Glutamatergic neuron (in vitro differentiated cells): ENCODE measurements at regions not wholly inside any gene's neighbourhood (a gene's known extent, or its start where the extent isn't known, plus 50 kb on each side); places are given as distances from the start of the nearest gene placed in this dataset.

ENCODE experiments used
- DNase-seq: peaks from one replicate; pipeline ENCODE4 v3.0.0; 2022
- H3K27ac Mint-ChIP-seq: one replicate; pipeline ENCODE4 v1.8.0; 2020; ENCODE audit warnings: mild to moderate bottlenecking, mixed read lengths, inconsistent platforms; ENCODE audit not compliant: unreplicated experiment
- H3K27me3 Mint-ChIP-seq: one replicate; pipeline ENCODE4 v1.8.0; 2020; ENCODE audit warnings: mild to moderate bottlenecking, moderate library complexity, mixed read lengths, inconsistent platforms; ENCODE audit not compliant: unreplicated experiment
- H3K36me3 Mint-ChIP-seq: one replicate; pipeline ENCODE4 v1.8.0; 2020; ENCODE audit warnings: mild to moderate bottlenecking, mixed read lengths, inconsistent platforms; ENCODE audit not compliant: unreplicated experiment
- H3K4me1 Mint-ChIP-seq: one replicate; pipeline ENCODE4 v1.8.0; 2020; ENCODE audit warnings: mild to moderate bottlenecking, low read depth, mixed read lengths, inconsistent platforms; ENCODE audit not compliant: unreplicated experiment
- H3K4me3 Mint-ChIP-seq: one replicate; pipeline ENCODE4 v1.8.0; 2020; ENCODE audit warnings: mild to moderate bottlenecking, mixed read lengths, inconsistent platforms; ENCODE audit not compliant: unreplicated experiment
- H3K9me3 Mint-ChIP-seq: one replicate; pipeline ENCODE4 v1.8.0; 2020; ENCODE audit warnings: mild to moderate bottlenecking, moderate library complexity, mixed read lengths, inconsistent platforms; ENCODE audit not compliant: unreplicated experiment
- CTCF ChIP-seq: fragments of 200-600 bp; sonication (generic); IDR thresholded peaks from one replicate; pipeline ENCODE4 v1.5.0; 2021; ENCODE audit not compliant: partially characterized antibody, unreplicated experiment

- TF ChIP-seq CTCF: no peak
- peaks cover 10% of the 10 kb centered on the region for H3K4me1 Mint-ChIP-seq
- H3K9me3 Mint-ChIP-seq: peaks cover 3% of the 10 kb centered on the region
- no peak overlapping the region for H3K27ac Mint-ChIP-seq
- no peaks in the 10 kb centered on the region for H3K36me3 Mint-ChIP-seq
- H3K4me3 Mint-ChIP-seq: no peak overlapping the region
- DNase-seq: no peak
- peaks cover 2% of the 10 kb centered on the region for H3K27me3 Mint-ChIP-seq
Measured at GRCh38 chr10:33418301-33418700, 83.8 kb upstream of the NRP1 start.

GRCh38 chr10:33416691-33417090 lies 82.2 kb upstream of the NRP1 start:
- Mint-ChIP-seq H3K4me1 (peaks cover 4% of the 10 kb centered on the region), H3K27ac (no peak overlapping the region), H3K4me3 (no peak overlapping the region), H3K36me3 (no peaks in the 10 kb centered on the region), H3K27me3 (peaks cover 2% of the 10 kb centered on the region), H3K9me3 (peaks cover 3% of the 10 kb centered on the region)
- TF ChIP-seq CTCF: no peak
- no peak for DNase-seq

GRCh38 chr10:33416209-33416608 lies 81.7 kb upstream of the NRP1 start:
- Mint-ChIP-seq H3K36me3 (no peaks in the 10 kb centered on the region), H3K4me3 (no peak overlapping the region), H3K27me3 (peaks cover 2% of the 10 kb centered on the region), H3K27ac (no peak overlapping the region), H3K4me1 (peaks cover 4% of the 10 kb centered on the region), H3K9me3 (peaks cover 4% of the 10 kb centered on the region)
- no peak for TF ChIP-seq CTCF
- no peak for DNase-seq

- Mint-ChIP-seq H3K27me3 (peaks cover 2% of the 10 kb centered on the region), H3K4me3 (no peak overlapping the region), H3K27ac (no peak overlapping the region), H3K36me3 (no peaks in the 10 kb centered on the region), H3K4me1 (peaks cover 4% of the 10 kb centered on the region), H3K9me3 (peaks cover 4% of the 10 kb centered on the region)
- no peak for TF ChIP-seq CTCF
- no peak for DNase-seq
Measured at GRCh38 chr10:33414841-33415240, 80.4 kb upstream of the NRP1 start.

- Mint-ChIP-seq H3K27me3 (no peaks in the 10 kb centered on the region), H3K4me1 (no peaks in the 10 kb centered on the region), H3K9me3 (peaks cover 2% of the 10 kb centered on the region), H3K36me3 (no peaks in the 10 kb centered on the region), H3K27ac (no peak overlapping the region), H3K4me3 (no peak overlapping the region)
- DNase-seq: no peak
- TF ChIP-seq CTCF: no peak
Measured at GRCh38 chr10:33412653-33413361, 78.3 kb upstream of the NRP1 start.
